ENCODE measurements at regions not wholly inside any gene's neighbourhood (a gene's known extent, or its start where the extent isn't known, plus 50 kb on each side); places are given as distances from the start of the nearest gene placed in this dataset.

GRCh38 chr19:28509079-28509895 lies 703.7 kb downstream of the UQCRFS1 start:
- DNase-seq (ENCODE audit: low read depth in 2 of 2) = no peak

- DNase-seq (ENCODE audit: low read depth in 2 of 2) = no peak
Measured at GRCh38 chr19:28508666-28509065, 704.3 kb downstream of the UQCRFS1 start.

- DNase-seq (ENCODE audit: low read depth in 2 of 2) = no peak
Measured at GRCh38 chr19:28505933-28506332, 707.0 kb downstream of the UQCRFS1 start.

GRCh38 chr19:28505134-28505533 lies 707.8 kb downstream of the UQCRFS1 start:
- no peak for DNase-seq (ENCODE audit: low read depth in 2 of 2)

- no peak for DNase-seq (ENCODE audit: low read depth in 2 of 2)
Measured at GRCh38 chr19:28504727-28505126, 708.2 kb downstream of the UQCRFS1 start.

- no peak for DNase-seq (ENCODE audit: low read depth in 2 of 2)
Measured at GRCh38 chr19:28504139-28504538, 708.8 kb downstream of the UQCRFS1 start.

GRCh38 chr19:28502879-28503734 lies 709.8 kb downstream of the UQCRFS1 start:
- DNase-seq (ENCODE audit: low read depth in 2 of 2) = no peak

- no peak for DNase-seq (ENCODE audit: low read depth in 2 of 2)
Measured at GRCh38 chr19:28501976-28502375, 711.0 kb downstream of the UQCRFS1 start.

- no peak for DNase-seq (ENCODE audit: low read depth in 2 of 2)
Measured at GRCh38 chr19:28500982-28501630, 711.8 kb downstream of the UQCRFS1 start.

- DNase-seq (ENCODE audit: low read depth in 2 of 2) = no peak
Measured at GRCh38 chr19:28500296-28500695, 712.7 kb downstream of the UQCRFS1 start.

- no peak for DNase-seq (ENCODE audit: low read depth in 2 of 2)
Measured at GRCh38 chr19:28498404-28498976, 714.5 kb downstream of the UQCRFS1 start.

GRCh38 chr19:28497887-28498286 lies 715.1 kb downstream of the UQCRFS1 start:
- DNase-seq (ENCODE audit: low read depth in 2 of 2) = no peak

- no peak for DNase-seq (ENCODE audit: low read depth in 2 of 2)
Measured at GRCh38 chr19:28497137-28497536, 715.8 kb downstream of the UQCRFS1 start.

GRCh38 chr19:28495046-28495445 lies 717.9 kb downstream of the UQCRFS1 start:
- no peak for DNase-seq (ENCODE audit: low read depth in 2 of 2)

- no peak for DNase-seq (ENCODE audit: low read depth in 2 of 2)
Measured at GRCh38 chr19:28494461-28494860, 718.5 kb downstream of the UQCRFS1 start.

- no peak for DNase-seq (ENCODE audit: low read depth in 2 of 2)
Measured at GRCh38 chr19:28493884-28494283, 719.1 kb downstream of the UQCRFS1 start.

GRCh38 chr19:28492621-28493020 lies 720.3 kb downstream of the UQCRFS1 start:
- no peak for DNase-seq (ENCODE audit: low read depth in 2 of 2)

GRCh38 chr19:28492201-28492600 lies 720.8 kb downstream of the UQCRFS1 start:
- DNase-seq (ENCODE audit: low read depth in 2 of 2) = no peak

GRCh38 chr19:28489776-28490175 lies 723.2 kb downstream of the UQCRFS1 start:
- no peak for DNase-seq (ENCODE audit: low read depth in 2 of 2)

- no peak for DNase-seq (ENCODE audit: low read depth in 2 of 2)
Measured at GRCh38 chr19:28489126-28489660, 723.8 kb downstream of the UQCRFS1 start.

- DNase-seq (ENCODE audit: low read depth in 2 of 2) = no peak
Measured at GRCh38 chr19:28487999-28488398, 725.0 kb downstream of the UQCRFS1 start.

- no peak for DNase-seq (ENCODE audit: low read depth in 2 of 2)
Measured at GRCh38 chr19:28486926-28487325, 726.0 kb downstream of the UQCRFS1 start.
